GM23338 (cell line): ENCODE measurements at regions not wholly inside any gene's neighbourhood (a gene's known extent, or its start where the extent isn't known, plus 50 kb on each side); places are given as distances from the start of the nearest gene placed in this dataset.
A peak's percentile ranks its signal among the peaks of the same experiment; 100 is the strongest.

ENCODE experiments used
- ATAC-seq: fragments of 200-7000 bp; cut with Tn5 transposase; 3 replicates; pipeline ENCODE4 v1.9.1; 2020
- DNase-seq: peaks from one replicate; pipeline ENCODE4 v3.0.0-alpha.2; 2015; ENCODE audit warnings: low spot score
- H2AFZ ChIP-seq: fragments of 200-600 bp; sonication (generic); 2 replicates; pipeline ENCODE4 v1.8.0; 2016; ENCODE audit warnings: antibody characterized with exemption, mild to moderate bottlenecking, moderate library complexity
- H3F3A ChIP-seq: fragments of 200-600 bp; sonication (generic); replicated peaks from 2 replicates; pipeline ENCODE4 v1.8.0; 2017; ENCODE audit warnings: antibody characterized with exemption, mixed run types, low read depth
- H3K27ac ChIP-seq: fragments of 200-600 bp; sonication (generic); 2 replicates; pipeline ENCODE4 v1.6.1; 2016; ENCODE audit warnings: low read depth
- H3K27me3 ChIP-seq: fragments of 200-600 bp; sonication (generic); 2 replicates; pipeline ENCODE4 v1.8.0; 2016; ENCODE audit warnings: mild to moderate bottlenecking, mixed run types, moderate library complexity; ENCODE audit not compliant: insufficient read depth
- H3K36me3 ChIP-seq: fragments of 200-600 bp; sonication (generic); 2 replicates; pipeline ENCODE4 v1.8.0; 2016; ENCODE audit warnings: mild to moderate bottlenecking; ENCODE audit not compliant: insufficient read depth
- H3K4me1 ChIP-seq: fragments of 200-600 bp; sonication (generic); 2 replicates; pipeline ENCODE4 v1.8.0; 2016; ENCODE audit warnings: mild to moderate bottlenecking, moderate library complexity; ENCODE audit not compliant: insufficient read depth
- H3K4me2 ChIP-seq: fragments of 200-600 bp; sonication (generic); 2 replicates; pipeline ENCODE4 v1.7.1; 2017; ENCODE audit warnings: mixed run types
- H3K4me3 ChIP-seq: fragments of 200-600 bp; sonication (generic); 2 replicates; pipeline ENCODE4 v1.6.1; 2016; ENCODE audit warnings: mixed run types
- H3K79me2 ChIP-seq: fragments of 200-600 bp; sonication (generic); replicated peaks from 2 replicates; pipeline ENCODE4 v1.8.0; 2017; ENCODE audit warnings: mild to moderate bottlenecking; ENCODE audit not compliant: insufficient read depth
- H3K9me2 ChIP-seq: fragments of 200-600 bp; sonication (generic); 2 replicates; pipeline ENCODE4 v1.8.0; 2017; ENCODE audit not compliant: insufficient read depth
- H4K20me1 ChIP-seq: fragments of 200-600 bp; sonication (generic); replicated peaks from 2 replicates; pipeline ENCODE4 v1.8.0; 2017; ENCODE audit warnings: mild to moderate bottlenecking; ENCODE audit not compliant: insufficient read depth
- H3K27ac Mint-ChIP-seq: 2 replicates; pipeline ENCODE4 v1.8.0; 2020; ENCODE audit warnings: inconsistent platforms, mild to moderate bottlenecking, moderate library complexity, mixed read lengths
- H3K27me3 Mint-ChIP-seq: 3 replicates; pipeline ENCODE4 v1.8.0; 2022; ENCODE audit warnings: low read depth, mild to moderate bottlenecking, moderate library complexity, mixed read lengths, inconsistent platforms; ENCODE audit not compliant: insufficient read depth, poor library complexity
- H3K36me3 Mint-ChIP-seq: 3 replicates; pipeline ENCODE4 v1.8.0; 2021; ENCODE audit warnings: low read depth, mild to moderate bottlenecking, inconsistent platforms, moderate library complexity, mixed read lengths
- H3K4me1 Mint-ChIP-seq: 3 replicates; pipeline ENCODE4 v1.8.0; 2020; ENCODE audit warnings: mild to moderate bottlenecking, inconsistent platforms, mixed read lengths
- H3K4me3 Mint-ChIP-seq: 3 replicates; pipeline ENCODE4 v1.8.0; 2021; ENCODE audit warnings: moderate library complexity, mild to moderate bottlenecking, inconsistent platforms, mixed read lengths
- H3K9me3 Mint-ChIP-seq: 3 replicates; pipeline ENCODE4 v1.8.0; 2020; ENCODE audit warnings: moderate library complexity, mild to moderate bottlenecking, inconsistent platforms, mixed read lengths
- CTCF ChIP-seq, 2 experiments: fragments of 200-600 bp in 1 of 2; sonication (generic) in 1 of 2; conservative IDR thresholded peaks; 2 replicates each; pipeline versions ENCODE4 v1.5.1 to v1.6.1; 2016 to 2017; ENCODE audit warnings: antibody characterized with exemption in 2 of 2, low read depth in 2 of 2, mild to moderate bottlenecking in 2 of 2, moderate library complexity in 1 of 2
- ETS1 ChIP-seq: IDR thresholded peaks from 2 replicates; pipeline ENCODE4 v1.6.1; 2016; ENCODE audit warnings: antibody characterized with exemption
- EZH2phosphoT487 ChIP-seq: fragments of 200-600 bp; sonication (generic); IDR thresholded peaks from one replicate; pipeline ENCODE4 v1.8.1; 2018; ENCODE audit warnings: antibody characterized with exemption; ENCODE audit not compliant: unreplicated experiment
- JUNB ChIP-seq: IDR thresholded peaks from one replicate; pipeline ENCODE4 v1.6.1; 2016; ENCODE audit warnings: antibody characterized with exemption; ENCODE audit not compliant: unreplicated experiment
- NANOG ChIP-seq: IDR thresholded peaks from 2 replicates; pipeline ENCODE4 v1.6.1; 2016; ENCODE audit warnings: antibody characterized with exemption, borderline replicate concordance
- STAT1 ChIP-seq: IDR thresholded peaks from one replicate; pipeline ENCODE4 v1.6.1; 2016; ENCODE audit warnings: antibody characterized with exemption; ENCODE audit not compliant: unreplicated experiment
- ZNF114 ChIP-seq: fragments of 250-450 bp; sonication (Bioruptor Pico); IDR thresholded peaks from 2 replicates; pipeline ENCODE4 v1.5.0; 2020; ENCODE audit warnings: mild to moderate bottlenecking, moderate library complexity
- ZNF331 ChIP-seq: fragments of 250-450 bp; sonication (Bioruptor Pico); IDR thresholded peaks from 2 replicates; pipeline ENCODE4 v1.5.0; 2020; ENCODE audit warnings: low read depth, mild to moderate bottlenecking, moderate library complexity
- TF ChIP-seq, protein P1 (sequence below): IDR thresholded peaks from one replicate; pipeline ENCODE4 v1.6.1; 2018; ENCODE audit warnings: antibody characterized with exemption; ENCODE audit not compliant: unreplicated experiment

DNA sequence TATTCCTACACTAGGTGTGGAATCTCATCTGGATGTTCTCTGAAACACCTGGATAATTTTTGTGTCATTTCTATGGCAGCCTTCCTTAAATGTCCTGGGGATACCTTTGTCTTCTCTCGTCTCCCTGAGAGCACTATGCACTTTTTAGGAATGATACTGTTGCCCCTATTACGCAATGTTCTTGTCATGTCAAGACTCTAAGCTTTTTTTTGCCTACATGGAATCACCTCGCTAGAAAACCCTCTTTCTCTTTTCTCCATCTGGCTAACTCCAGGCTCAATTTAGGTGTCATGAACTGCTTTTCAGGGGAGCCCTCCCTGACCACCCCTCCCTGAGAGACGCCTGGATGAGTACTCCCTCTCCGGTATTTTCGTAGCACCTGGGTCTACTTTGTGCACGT is 81.3 kb downstream of the SOX2 start (continued):
- no peak for TF ChIP-seq CTCF (conservative IDR thresholded peaks at IDR 0.05; ENCODE audit: low read depth in 2 of 2)
- TF ChIP-seq NANOG: no peak
- TF ChIP-seq JUNB: no peak
- TF ChIP-seq ZNF114: no peak
- no peak for TF ChIP-seq ETS1
- TF ChIP-seq, protein P1, sequence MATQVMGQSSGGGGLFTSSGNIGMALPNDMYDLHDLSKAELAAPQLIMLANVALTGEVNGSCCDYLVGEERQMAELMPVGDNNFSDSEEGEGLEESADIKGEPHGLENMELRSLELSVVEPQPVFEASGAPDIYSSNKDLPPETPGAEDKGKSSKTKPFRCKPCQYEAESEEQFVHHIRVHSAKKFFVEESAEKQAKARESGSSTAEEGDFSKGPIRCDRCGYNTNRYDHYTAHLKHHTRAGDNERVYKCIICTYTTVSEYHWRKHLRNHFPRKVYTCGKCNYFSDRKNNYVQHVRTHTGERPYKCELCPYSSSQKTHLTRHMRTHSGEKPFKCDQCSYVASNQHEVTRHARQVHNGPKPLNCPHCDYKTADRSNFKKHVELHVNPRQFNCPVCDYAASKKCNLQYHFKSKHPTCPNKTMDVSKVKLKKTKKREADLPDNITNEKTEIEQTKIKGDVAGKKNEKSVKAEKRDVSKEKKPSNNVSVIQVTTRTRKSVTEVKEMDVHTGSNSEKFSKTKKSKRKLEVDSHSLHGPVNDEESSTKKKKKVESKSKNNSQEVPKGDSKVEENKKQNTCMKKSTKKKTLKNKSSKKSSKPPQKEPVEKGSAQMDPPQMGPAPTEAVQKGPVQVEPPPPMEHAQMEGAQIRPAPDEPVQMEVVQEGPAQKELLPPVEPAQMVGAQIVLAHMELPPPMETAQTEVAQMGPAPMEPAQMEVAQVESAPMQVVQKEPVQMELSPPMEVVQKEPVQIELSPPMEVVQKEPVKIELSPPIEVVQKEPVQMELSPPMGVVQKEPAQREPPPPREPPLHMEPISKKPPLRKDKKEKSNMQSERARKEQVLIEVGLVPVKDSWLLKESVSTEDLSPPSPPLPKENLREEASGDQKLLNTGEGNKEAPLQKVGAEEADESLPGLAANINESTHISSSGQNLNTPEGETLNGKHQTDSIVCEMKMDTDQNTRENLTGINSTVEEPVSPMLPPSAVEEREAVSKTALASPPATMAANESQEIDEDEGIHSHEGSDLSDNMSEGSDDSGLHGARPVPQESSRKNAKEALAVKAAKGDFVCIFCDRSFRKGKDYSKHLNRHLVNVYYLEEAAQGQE: no peak
- TF ChIP-seq ZNF331 (CRISPR knock-in tag): no peak
- TF ChIP-seq STAT1: no peak
- no peak for TF ChIP-seq EZH2phosphoT487

- Mint-ChIP-seq H3K4me3 (no peak overlapping the region), H3K27me3 (no peaks in the 10 kb centered on the region), H3K36me3 (no peaks in the 10 kb centered on the region), H3K27ac (no peak overlapping the region), H3K4me1 (peaks cover 36% of the 10 kb centered on the region), H3K9me3 (no peaks in the 10 kb centered on the region)
- ATAC-seq (peak; percentile 51), DNase-seq (no peak)
- Histone ChIP-seq H3F3A (no peaks in the 10 kb centered on the region), H2AFZ (peak overlapping the region; percentile 89), H3K4me3 (no peak overlapping the region), H3K27me3 (no peaks in the 10 kb centered on the region), H3K9me2 (no peaks in the 10 kb centered on the region), H3K36me3 (no peaks in the 10 kb centered on the region), H3K4me1 (peaks cover 49% of the 10 kb centered on the region), H4K20me1 (no peaks in the 10 kb centered on the region), H3K4me2 (0 out of 2 replicates have a peak overlapping the region, but pooled peaks have one; percentile 4), H3K27ac (no peak overlapping the region), H3K79me2 (no peaks in the 10 kb centered on the region)
- no peak for TF ChIP-seq CTCF (conservative IDR thresholded peaks at IDR 0.05; ENCODE audit: low read depth in 2 of 2)
- no peak for TF ChIP-seq ETS1
Measured at GRCh38 chr3:181794011-181794790, 82.5 kb downstream of the SOX2 start.
